Caco-2 (cell line): ENCODE measurements at regions not wholly inside any gene's neighbourhood (a gene's known extent, or its start where the extent isn't known, plus 50 kb on each side); places are given as distances from the start of the nearest gene placed in this dataset.

Experiments
- BruUV-seq: library from RNA; stranded (reverse); fragments of 400-500 nt; replicated peaks from 2 replicates; lab custom pipeline; 2021; lab: Mats Ljungman, UMichigan
- CTCF ChIA-PET: fragments of 300-600 bp; sonication (Branson Sonifier 250); formaldehyde crosslinking; loops from one replicate; lab custom pipeline; 2022; ENCODE audit warnings: antibody characterized with exemption; lab: Charles Lee
- POLR2A ChIA-PET: fragments of 300-600 bp; sonication (Branson Sonifier 250); formaldehyde crosslinking; loops from one replicate; lab custom pipeline; 2022; ENCODE audit warnings: antibody characterized with exemption; lab: Charles Lee
- DNase-seq, 2 experiments: peaks; one replicate each; pipeline versions ENCODE4 v3.0.0 to v3.0.0-alpha.2; 2020 to 2022
- H3K27me3 ChIP-seq: replicated peaks from 2 replicates; pipeline ENCODE4 v1.6.0; 2011; ENCODE audit warnings: low read length; ENCODE audit not compliant: control insufficient read depth, insufficient read depth
- H3K36me3 ChIP-seq: 2 replicates; pipeline ENCODE4 v1.5.1; 2011; ENCODE audit warnings: low read length; ENCODE audit not compliant: control insufficient read depth, insufficient read depth
- H3K4me1 ChIP-seq: fragments of 250-450 bp; sonication (Bioruptor Pico); 2 replicates; pipeline ENCODE4 v1.5.1; 2020; ENCODE audit warnings: mild to moderate bottlenecking
- H3K4me3 ChIP-seq: 2 replicates; pipeline ENCODE4 v1.5.1; 2011; ENCODE audit warnings: low read depth, mild to moderate bottlenecking, control low read depth, low read length
- H3K9me3 ChIP-seq: fragments of 250-450 bp; sonication (Bioruptor Pico); 2 replicates; pipeline ENCODE4 v1.5.1; 2020; ENCODE audit warnings: mild to moderate bottlenecking, moderate library complexity
- H3K27ac Mint-ChIP-seq: one replicate; pipeline ENCODE4 v1.8.0; 2022; ENCODE audit warnings: mixed read lengths; ENCODE audit not compliant: unreplicated experiment
- H3K27me3 Mint-ChIP-seq: one replicate; pipeline ENCODE4 v1.8.0; 2022; ENCODE audit warnings: mixed read lengths; ENCODE audit not compliant: insufficient read depth, unreplicated experiment
- H3K36me3 Mint-ChIP-seq: one replicate; pipeline ENCODE4 v1.8.0; 2022; ENCODE audit warnings: mild to moderate bottlenecking, mixed read lengths; ENCODE audit not compliant: insufficient read depth, unreplicated experiment
- H3K4me1 Mint-ChIP-seq: one replicate; pipeline ENCODE4 v1.8.0; 2022; ENCODE audit warnings: low read depth, mixed read lengths; ENCODE audit not compliant: unreplicated experiment
- H3K4me3 Mint-ChIP-seq: one replicate; pipeline ENCODE4 v1.8.0; 2022; ENCODE audit warnings: mild to moderate bottlenecking, moderate library complexity, mixed read lengths; ENCODE audit not compliant: unreplicated experiment
- H3K9me3 Mint-ChIP-seq: one replicate; pipeline ENCODE4 v1.8.0; 2022; ENCODE audit warnings: mixed read lengths; ENCODE audit not compliant: unreplicated experiment
- intact Hi-C: fragments of 100-400 bp; cut with micrococcal nuclease; formaldehyde crosslinking; loops from one replicate; pipeline ENCODE4 v1.10.0; 2022; ENCODE audit not compliant: unreplicated experiment
- TF ChIP-seq, protein P1 (sequence below), 2 experiments: fragments of 200-600 bp in 1 of 2; IDR thresholded peaks; 1 replicate in 1 of 2; 2 replicates in 1 of 2; pipeline versions ENCODE4 v1.5.1 to v1.8.0; 2011 to 2022; ENCODE audit warnings: antibody characterized with exemption in 1 of 2, control low read depth in 1 of 2, inconsistent platforms in 1 of 2, low read depth in 1 of 2, low read length in 1 of 2, mild to moderate bottlenecking in 1 of 2, moderate library complexity in 1 of 2; ENCODE audit not compliant: insufficient read depth in 1 of 2, severe bottlenecking in 1 of 2, unreplicated experiment in 1 of 2

DNA sequence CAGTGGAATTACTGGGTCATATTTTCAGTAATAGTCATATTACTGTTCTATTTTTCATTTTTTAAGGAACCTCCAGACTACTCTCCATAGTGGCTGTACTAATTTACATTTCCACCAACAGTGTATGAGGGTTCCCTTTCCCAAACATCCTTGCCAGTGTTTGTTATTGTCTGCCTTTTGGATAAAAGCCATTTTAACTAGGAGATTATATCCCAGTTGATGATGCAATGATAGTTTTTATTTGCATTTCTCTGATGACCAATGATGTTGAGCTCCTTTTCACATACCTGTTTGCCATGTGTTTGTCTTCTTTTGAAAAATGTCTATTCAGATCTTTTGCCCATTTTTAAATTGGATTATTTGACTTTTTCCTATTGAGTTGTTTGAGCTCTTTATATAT lies 410.8 kb downstream of the TTLL7 start:
- CTCF ChIA-PET = no interaction called here
- no peak overlapping the region for H3K4me3 Mint-ChIP-seq
- no peak overlapping the region for H3K27ac Mint-ChIP-seq
- H3K36me3 Mint-ChIP-seq = no peaks in the 10 kb centered on the region
- intact Hi-C loops = no loop called here
- H3K9me3 Mint-ChIP-seq = no peaks in the 10 kb centered on the region
- no TSS peak for BruUV-seq
- Histone ChIP-seq H3K4me3 (no peak overlapping the region), H3K27me3 (no peaks in the 10 kb centered on the region), H3K4me1 (no peaks in the 10 kb centered on the region), H3K9me3 (no peaks in the 10 kb centered on the region), H3K36me3 (no peaks in the 10 kb centered on the region)
- POLR2A ChIA-PET = no interaction called here
- DNase-seq = no peak
- TF ChIP-seq, protein P1, sequence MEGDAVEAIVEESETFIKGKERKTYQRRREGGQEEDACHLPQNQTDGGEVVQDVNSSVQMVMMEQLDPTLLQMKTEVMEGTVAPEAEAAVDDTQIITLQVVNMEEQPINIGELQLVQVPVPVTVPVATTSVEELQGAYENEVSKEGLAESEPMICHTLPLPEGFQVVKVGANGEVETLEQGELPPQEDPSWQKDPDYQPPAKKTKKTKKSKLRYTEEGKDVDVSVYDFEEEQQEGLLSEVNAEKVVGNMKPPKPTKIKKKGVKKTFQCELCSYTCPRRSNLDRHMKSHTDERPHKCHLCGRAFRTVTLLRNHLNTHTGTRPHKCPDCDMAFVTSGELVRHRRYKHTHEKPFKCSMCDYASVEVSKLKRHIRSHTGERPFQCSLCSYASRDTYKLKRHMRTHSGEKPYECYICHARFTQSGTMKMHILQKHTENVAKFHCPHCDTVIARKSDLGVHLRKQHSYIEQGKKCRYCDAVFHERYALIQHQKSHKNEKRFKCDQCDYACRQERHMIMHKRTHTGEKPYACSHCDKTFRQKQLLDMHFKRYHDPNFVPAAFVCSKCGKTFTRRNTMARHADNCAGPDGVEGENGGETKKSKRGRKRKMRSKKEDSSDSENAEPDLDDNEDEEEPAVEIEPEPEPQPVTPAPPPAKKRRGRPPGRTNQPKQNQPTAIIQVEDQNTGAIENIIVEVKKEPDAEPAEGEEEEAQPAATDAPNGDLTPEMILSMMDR (IDR thresholded peaks at IDR 0.05; ENCODE audit: insufficient read depth in 1 of 2, low read depth in 1 of 2, low read length in 1 of 2, severe bottlenecking in 1 of 2, unreplicated experiment in 1 of 2) = no peak
- no peaks in the 10 kb centered on the region for H3K4me1 Mint-ChIP-seq
- peaks cover 4% of the 10 kb centered on the region for H3K27me3 Mint-ChIP-seq

DNA sequence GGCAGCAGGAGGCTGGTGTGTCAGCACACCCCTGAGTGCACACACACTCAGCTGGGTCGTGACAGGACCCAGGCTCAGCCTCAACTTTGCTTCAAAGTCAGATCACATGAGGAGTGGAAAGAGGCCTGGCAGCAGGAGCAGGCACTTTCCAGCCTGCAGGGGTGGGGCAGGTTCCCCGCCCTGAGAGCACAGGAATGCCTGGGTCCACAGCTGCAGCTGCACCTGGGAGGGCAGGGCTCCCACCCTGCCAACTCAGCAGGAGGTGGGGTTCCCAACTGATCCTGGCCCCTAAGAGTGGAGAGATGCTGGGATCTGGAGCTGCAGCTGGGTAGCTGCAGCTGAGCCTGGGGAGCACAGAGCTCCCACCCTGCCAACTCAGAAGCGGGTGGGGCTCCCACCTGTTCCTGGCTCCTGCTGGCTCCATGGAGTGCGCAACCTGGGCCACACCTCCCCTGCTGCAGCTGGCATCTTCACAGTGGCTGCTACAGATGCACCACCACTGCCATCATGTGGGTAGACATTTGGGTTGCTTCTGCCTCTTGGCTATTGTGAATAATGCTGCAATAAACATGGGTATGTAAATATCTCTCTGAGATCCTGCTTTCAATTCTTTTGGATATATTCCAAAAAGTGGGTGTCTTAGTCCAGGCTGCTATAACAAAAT lies 415.4 kb downstream of the TTLL7 start:
- no TSS peak for BruUV-seq
- no peaks in the 10 kb centered on the region for H3K4me1 Mint-ChIP-seq
- H3K9me3 Mint-ChIP-seq = no peaks in the 10 kb centered on the region
- ChIA-PET POLR2A (no interaction called here), CTCF (no interaction called here)
- DNase-seq = no peak
- Histone ChIP-seq H3K9me3 (no peaks in the 10 kb centered on the region), H3K4me1 (no peaks in the 10 kb centered on the region), H3K27me3 (no peaks in the 10 kb centered on the region), H3K4me3 (no peak overlapping the region), H3K36me3 (no peaks in the 10 kb centered on the region)
- intact Hi-C loops = no loop called here
- TF ChIP-seq, protein P1 (IDR thresholded peaks at IDR 0.05; ENCODE audit: insufficient read depth in 1 of 2, low read depth in 1 of 2, low read length in 1 of 2, severe bottlenecking in 1 of 2, unreplicated experiment in 1 of 2) = no peak
- no peak overlapping the region for H3K27ac Mint-ChIP-seq
- no peaks in the 10 kb centered on the region for H3K36me3 Mint-ChIP-seq
- H3K27me3 Mint-ChIP-seq = no peaks in the 10 kb centered on the region
- H3K4me3 Mint-ChIP-seq = no peak overlapping the region

DNA sequence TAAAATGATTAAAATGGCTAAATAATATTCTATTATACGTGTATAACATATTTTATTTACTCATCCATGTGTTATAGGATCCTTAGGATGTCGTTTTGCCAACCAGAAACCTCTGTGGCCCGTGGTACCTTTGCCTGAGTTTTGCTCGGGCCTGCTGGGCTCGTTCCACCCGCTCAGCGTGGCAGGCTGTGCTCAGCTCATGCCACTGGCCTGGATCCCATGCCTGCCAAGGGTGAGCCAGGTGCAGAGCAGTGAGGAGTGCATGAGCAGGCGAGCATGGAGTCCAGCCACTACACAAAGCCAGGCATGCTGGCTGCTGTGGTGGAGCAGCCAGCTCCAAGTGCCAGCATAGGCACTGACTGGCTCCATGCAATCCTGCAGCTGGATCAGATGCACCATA lies 417.2 kb downstream of the TTLL7 start:
- POLR2A ChIA-PET = no interaction called here
- H3K4me3 ChIP-seq = no peak overlapping the region
- H3K36me3 ChIP-seq = no peaks in the 10 kb centered on the region
- no peaks in the 10 kb centered on the region for H3K27me3 ChIP-seq
- intact Hi-C loops = no loop called here
- CTCF ChIA-PET = no interaction called here
- TF ChIP-seq, protein P1 (IDR thresholded peaks at IDR 0.05; ENCODE audit: insufficient read depth in 1 of 2, low read depth in 1 of 2, low read length in 1 of 2, severe bottlenecking in 1 of 2, unreplicated experiment in 1 of 2) = no peak
- Mint-ChIP-seq H3K27ac (no peak overlapping the region), H3K4me3 (no peak overlapping the region), H3K4me1 (no peaks in the 10 kb centered on the region), H3K9me3 (no peaks in the 10 kb centered on the region), H3K27me3 (peaks cover 3% of the 10 kb centered on the region), H3K36me3 (no peaks in the 10 kb centered on the region)
- no peak for DNase-seq
- no peaks in the 10 kb centered on the region for H3K4me1 ChIP-seq
- BruUV-seq = no TSS peak
- H3K9me3 ChIP-seq = no peaks in the 10 kb centered on the region
